GM19025 (cell line): ENCODE measurements at regions not wholly inside any gene's neighbourhood (a gene's known extent, or its start where the extent isn't known, plus 50 kb on each side); places are given as distances from the start of the nearest gene placed in this dataset.

Experiments
- ATAC-seq: cut with Tn5 transposase; IDR thresholded peaks from one replicate; pipeline ENCODE4 v1.9.1; 2021; ENCODE audit warnings: mild to moderate bottlenecking, low read depth, moderate library complexity; ENCODE audit not compliant: unreplicated experiment

- ATAC-seq: no peak
Measured at GRCh38 chr1:112790920-112791722, 76.0 kb upstream of the PPM1J start.

DNA sequence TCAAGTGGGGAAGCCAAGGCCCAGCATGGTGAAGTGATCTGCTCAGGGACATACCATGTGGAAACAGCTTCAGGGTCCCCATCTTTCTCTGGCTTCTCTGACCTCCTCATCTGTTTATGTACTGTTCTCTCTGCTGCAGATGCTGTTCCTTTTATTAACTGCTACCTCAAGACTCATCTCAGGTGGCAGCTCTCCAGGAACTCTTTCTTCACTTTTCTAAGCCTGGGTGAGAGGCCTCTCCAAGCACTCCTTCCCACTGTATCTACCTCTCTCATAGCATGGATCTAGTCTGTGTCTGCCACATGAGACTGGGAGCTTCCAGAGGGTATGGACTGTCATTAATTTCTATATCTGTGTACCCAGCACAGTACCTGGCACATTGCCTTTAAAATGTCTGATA is 73.4 kb upstream of the PPM1J start:
- no peak for ATAC-seq

GRCh38 chr1:112788054-112788453 is 72.9 kb upstream of the PPM1J start:
- no peak for ATAC-seq

- ATAC-seq: no peak
Measured at GRCh38 chr1:112783059-112783458, 67.9 kb upstream of the PPM1J start.

DNA sequence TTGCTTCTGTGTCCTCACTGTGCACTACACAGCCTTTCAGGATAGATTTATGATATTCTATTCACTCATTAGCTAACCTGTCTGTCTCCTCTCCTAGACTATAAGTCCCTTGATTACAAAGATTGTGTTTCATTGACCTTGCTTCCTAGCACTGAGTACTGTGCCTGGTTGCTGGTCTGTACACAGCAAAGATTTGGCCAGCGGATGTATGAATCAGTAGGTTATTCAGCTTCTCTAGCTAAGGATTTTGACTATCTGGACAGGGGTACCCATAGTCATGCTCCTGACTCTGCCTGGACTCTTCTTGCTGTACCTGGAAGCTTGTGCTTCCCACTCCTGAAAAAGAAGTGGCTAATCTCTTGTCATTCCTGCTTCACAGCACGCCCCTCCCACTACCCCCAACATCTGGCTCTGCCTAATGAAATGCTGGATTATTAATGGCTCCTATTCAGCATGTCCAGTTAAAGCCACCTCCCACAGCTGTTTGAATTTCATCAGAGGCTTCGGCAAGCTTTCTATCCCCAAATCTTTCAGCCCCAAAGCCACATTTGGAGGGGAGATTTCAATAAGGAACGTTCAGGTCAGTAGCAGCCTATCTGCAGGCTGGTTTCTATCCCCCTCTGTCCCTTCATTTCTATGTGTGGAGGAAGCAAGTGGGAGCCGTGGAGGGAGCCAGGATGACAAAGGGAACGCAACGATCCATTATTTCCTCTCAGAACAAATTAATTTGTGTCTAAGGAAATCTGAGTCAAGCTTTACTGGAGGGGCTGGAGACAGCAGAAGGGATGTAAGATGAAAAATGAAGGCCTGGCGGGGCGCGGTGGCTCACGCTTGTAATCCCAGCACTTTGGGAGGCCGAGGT is 64.8 kb upstream of the PPM1J start:
- no peak for ATAC-seq

DNA sequence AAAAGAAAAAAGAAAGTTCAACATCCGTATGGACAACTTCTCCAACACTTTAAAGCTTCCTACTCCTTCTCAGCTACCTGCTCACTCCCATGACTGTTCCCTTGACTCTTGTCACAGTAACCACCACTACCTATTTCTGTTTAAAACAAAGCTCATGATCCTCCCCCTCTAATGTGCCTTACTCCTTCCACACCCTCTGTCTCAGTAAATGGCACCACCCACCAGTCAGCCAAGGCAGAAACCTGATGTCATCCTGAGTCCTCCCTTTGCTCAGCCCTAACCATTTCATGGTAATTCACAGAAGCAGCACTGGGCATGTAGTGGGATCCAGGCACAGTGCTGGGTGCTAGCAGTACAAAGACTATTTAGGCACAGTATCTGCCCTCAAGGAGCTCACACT is 63.0 kb upstream of the PPM1J start:
- no peak for ATAC-seq

DNA sequence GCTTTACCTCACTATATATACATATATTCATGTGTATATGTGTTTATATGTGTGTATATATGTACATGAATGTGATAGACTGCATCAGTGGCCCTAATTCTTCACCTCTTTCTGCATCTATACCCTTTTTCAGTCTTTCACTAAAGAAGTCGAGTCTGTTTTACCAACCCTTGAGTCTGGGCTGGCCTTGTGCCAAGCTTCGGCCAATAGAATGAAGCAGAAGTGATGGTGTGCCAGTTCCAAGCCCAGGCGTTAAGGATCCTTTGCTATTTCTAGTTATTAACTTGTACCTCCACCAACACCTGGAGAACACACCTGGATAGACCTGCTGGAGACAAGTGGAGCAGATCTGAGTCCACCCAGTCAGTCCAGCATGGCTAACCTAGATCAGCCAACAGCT is 61.6 kb upstream of the PPM1J start:
- ATAC-seq: no peak

DNA sequence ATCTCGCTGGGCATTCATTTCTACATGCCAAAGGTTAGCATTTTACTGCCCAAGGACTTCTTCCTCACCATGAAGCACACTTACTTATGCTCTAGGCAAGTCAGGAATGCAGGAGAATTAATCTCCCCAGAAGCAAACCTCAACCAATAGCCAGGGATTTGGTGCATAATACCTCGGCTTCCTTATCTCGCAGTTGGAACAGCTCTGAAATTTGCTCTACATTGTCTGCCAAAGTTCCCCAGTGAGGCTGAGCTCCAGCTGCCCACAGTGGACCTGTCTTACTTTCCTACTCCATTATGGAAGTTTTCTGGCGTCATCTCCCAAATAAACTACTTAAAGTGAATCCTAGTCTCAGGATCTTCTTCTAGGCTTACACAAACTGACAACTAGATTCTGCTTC is 57.6 kb upstream of the PPM1J start:
- no peak for ATAC-seq

DNA sequence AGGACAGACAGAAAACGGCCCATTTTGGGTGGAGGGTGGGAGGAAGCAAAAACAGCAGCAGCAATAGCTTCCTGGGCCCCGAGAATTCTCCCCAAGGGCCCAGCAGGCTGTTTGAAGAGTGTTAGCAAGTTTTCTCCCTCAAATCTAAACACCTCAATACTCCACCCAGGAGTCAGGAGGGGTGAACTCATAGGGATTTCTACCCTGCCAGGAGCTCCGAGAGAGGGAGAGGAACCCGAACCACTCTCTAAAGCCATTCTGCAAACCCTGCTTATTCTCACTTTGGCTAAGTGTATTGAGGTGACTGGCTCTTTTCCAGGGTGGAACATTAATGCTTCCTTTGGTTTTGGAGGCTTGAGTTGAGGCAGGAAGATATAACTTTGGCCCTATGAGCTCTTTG is 55.6 kb upstream of the PPM1J start:
- no peak for ATAC-seq

DNA sequence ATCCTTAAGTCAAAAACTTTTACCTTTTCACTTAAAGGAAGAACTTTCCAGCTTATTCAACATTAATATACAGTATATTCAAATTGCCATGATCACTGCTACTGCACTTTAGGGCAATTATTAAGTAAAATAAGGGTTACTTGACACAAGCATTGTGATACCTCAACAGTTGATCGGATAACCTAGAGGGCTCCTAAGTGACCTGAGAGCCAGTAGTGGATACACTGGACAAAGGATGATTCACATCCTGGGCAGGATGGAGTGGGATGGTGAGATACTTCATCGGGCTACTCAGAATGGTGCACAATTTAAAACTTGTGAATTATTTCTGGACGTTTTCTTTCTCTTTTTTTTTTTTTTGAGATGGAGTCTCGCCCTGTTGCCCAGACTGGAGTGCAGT is 54.5 kb upstream of the PPM1J start:
- ATAC-seq: no peak

- no peak for ATAC-seq
Measured at GRCh38 chr1:112767646-112768045, 52.5 kb upstream of the PPM1J start.
